ENCODE measurements at regions not wholly inside any gene's neighbourhood (a gene's known extent, or its start where the extent isn't known, plus 50 kb on each side); places are given as distances from the start of the nearest gene placed in this dataset.
"Not testable (repeated sequence)": the region's sequence is repeated elsewhere in the genome, so short reads cannot be mapped to it uniquely, and the experiment has no call there.

GRCh38 chr9:102497709-102498108 lies 497.4 kb upstream of the CYLC2 start (continued):
- TF ChIP-seq, protein P1, sequence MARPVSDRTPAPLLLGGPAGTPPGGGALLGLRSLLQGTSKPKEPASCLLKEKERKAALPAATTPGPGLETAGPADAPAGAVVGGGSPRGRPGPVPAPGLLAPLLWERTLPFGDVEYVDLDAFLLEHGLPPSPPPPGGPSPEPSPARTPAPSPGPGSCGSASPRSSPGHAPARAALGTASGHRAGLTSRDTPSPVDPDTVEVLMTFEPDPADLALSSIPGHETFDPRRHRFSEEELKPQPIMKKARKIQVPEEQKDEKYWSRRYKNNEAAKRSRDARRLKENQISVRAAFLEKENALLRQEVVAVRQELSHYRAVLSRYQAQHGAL (CRISPR knock-in tag; IDR thresholded peaks at IDR 0.05; ENCODE audit: not compliant biosample characterization) = no peak
- TF ChIP-seq, protein P2, sequence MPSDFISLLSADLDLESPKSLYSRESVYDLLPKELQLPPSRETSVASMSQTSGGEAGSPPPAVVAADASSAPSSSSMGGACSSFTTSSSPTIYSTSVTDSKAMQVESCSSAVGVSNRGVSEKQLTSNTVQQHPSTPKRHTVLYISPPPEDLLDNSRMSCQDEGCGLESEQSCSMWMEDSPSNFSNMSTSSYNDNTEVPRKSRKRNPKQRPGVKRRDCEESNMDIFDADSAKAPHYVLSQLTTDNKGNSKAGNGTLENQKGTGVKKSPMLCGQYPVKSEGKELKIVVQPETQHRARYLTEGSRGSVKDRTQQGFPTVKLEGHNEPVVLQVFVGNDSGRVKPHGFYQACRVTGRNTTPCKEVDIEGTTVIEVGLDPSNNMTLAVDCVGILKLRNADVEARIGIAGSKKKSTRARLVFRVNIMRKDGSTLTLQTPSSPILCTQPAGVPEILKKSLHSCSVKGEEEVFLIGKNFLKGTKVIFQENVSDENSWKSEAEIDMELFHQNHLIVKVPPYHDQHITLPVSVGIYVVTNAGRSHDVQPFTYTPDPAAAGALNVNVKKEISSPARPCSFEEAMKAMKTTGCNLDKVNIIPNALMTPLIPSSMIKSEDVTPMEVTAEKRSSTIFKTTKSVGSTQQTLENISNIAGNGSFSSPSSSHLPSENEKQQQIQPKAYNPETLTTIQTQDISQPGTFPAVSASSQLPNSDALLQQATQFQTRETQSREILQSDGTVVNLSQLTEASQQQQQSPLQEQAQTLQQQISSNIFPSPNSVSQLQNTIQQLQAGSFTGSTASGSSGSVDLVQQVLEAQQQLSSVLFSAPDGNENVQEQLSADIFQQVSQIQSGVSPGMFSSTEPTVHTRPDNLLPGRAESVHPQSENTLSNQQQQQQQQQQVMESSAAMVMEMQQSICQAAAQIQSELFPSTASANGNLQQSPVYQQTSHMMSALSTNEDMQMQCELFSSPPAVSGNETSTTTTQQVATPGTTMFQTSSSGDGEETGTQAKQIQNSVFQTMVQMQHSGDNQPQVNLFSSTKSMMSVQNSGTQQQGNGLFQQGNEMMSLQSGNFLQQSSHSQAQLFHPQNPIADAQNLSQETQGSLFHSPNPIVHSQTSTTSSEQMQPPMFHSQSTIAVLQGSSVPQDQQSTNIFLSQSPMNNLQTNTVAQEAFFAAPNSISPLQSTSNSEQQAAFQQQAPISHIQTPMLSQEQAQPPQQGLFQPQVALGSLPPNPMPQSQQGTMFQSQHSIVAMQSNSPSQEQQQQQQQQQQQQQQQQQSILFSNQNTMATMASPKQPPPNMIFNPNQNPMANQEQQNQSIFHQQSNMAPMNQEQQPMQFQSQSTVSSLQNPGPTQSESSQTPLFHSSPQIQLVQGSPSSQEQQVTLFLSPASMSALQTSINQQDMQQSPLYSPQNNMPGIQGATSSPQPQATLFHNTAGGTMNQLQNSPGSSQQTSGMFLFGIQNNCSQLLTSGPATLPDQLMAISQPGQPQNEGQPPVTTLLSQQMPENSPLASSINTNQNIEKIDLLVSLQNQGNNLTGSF (CRISPR knock-in tag; IDR thresholded peaks at IDR 0.05) = no peak
- TF ChIP-seq, protein P3, sequence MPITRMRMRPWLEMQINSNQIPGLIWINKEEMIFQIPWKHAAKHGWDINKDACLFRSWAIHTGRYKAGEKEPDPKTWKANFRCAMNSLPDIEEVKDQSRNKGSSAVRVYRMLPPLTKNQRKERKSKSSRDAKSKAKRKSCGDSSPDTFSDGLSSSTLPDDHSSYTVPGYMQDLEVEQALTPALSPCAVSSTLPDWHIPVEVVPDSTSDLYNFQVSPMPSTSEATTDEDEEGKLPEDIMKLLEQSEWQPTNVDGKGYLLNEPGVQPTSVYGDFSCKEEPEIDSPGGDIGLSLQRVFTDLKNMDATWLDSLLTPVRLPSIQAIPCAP (CRISPR knock-in tag; IDR thresholded peaks at IDR 0.05; ENCODE audit: low read depth) = no peak
- TF ChIP-seq HIVEP1 (CRISPR knock-in tag; IDR thresholded peaks at IDR 0.05) = no peak
- TF ChIP-seq ZNF816 (CRISPR knock-in tag; IDR thresholded peaks at IDR 0.05; ENCODE audit: borderline replicate concordance) = no peak
- TF ChIP-seq KDM5B (CRISPR knock-in tag; IDR thresholded peaks at IDR 0.05; ENCODE audit: borderline replicate concordance) = no peak
- TF ChIP-seq ARID5B (CRISPR knock-in tag; IDR thresholded peaks at IDR 0.05) = no peak

DNA sequence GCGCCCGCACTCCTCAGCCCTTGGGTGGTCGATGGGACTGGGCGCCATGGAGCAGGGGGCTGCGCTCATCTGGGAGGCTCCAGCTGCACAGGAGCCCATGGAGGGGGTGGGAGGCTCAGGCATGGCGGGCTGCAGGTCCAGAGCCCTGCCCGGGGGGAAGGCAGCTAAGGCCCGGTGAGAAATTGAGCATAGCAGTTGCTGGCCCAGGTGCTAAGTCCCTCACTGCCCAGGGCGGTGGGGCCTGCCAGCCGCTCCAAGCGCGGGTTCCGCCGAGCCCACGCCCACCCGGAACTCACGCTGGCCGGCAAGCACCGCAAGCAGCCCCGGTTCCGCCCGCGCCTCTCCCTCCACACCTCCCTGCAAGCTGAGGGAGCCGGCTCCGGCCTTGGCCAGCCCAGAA lies 508.2 kb upstream of the CYLC2 start:
- H4K20me1 ChIP-seq (ENCODE audit: insufficient read depth, low read length); H3K27ac ChIP-seq (ENCODE audit: extremely low read length, insufficient read depth, low read length); H3K4me3 ChIP-seq (replicated peaks in 1 of 3; ENCODE audit: insufficient read depth in 1 of 3, low read depth in 2 of 3, low read length in 3 of 3); H3K27me3 ChIP-seq (ENCODE audit: control insufficient read depth in 1 of 2, insufficient read depth in 2 of 2, low read length in 2 of 2); in situ Hi-C loops (cut with HindIII; ENCODE audit: extremely low pct_ligation_motif_present, low pct_unique_long_range_greater_than_20kb); H3K79me2 ChIP-seq (ENCODE audit: insufficient read depth, low read length); CTCF ChIA-PET (ENCODE audit: low intra/inter-chr PET ratio, low total read pairs); H2AFZ ChIP-seq (ENCODE audit: low read length); H3K4me1 ChIP-seq (ENCODE audit: insufficient read depth, low read length); H3K4me2 ChIP-seq (ENCODE audit: low read depth, low read length); intact Hi-C loops (cut with micrococcal nuclease; ENCODE audit: unreplicated experiment); FAIRE-seq; DNase-seq (ENCODE audit: low spot score); H3K9me3 ChIP-seq (ENCODE audit: low read length); POLR2A ChIA-PET; BruUV-seq (replicated peaks); H3K9ac ChIP-seq (ENCODE audit: insufficient read depth, low read depth, low read length); H3K36me3 ChIP-seq (replicated peaks in 1 of 2; ENCODE audit: control insufficient read depth in 1 of 2, insufficient read depth in 2 of 2, low read length in 2 of 2); ATAC-seq: not testable (repeated sequence)
- WGBS (ENCODE audit: low lambda C conversion rate) = 50% methylated on average over 2 of the region's 25 CpGs

Data from HepG2 (cell line).